Aorta (tissue), 5 donors: ENCODE measurements at regions not wholly inside any gene's neighbourhood (a gene's known extent, or its start where the extent isn't known, plus 50 kb on each side); places are given as distances from the start of the nearest gene placed in this dataset.

Experiments used
- ATAC-seq: fragments of 200-7000 bp; cut with Tn5 transposase; one replicate; pipeline ENCODE4 v1.9.1; 2022; ENCODE audit warnings: moderate library complexity; ENCODE audit not compliant: low FRiP score
- DNase-seq, 2 donors: peaks; one replicate each; pipeline ENCODE4 v3.0.0-alpha.2; 2020
- H3K27ac ChIP-seq, 2 donors: one replicate each; pipeline ENCODE4 v1.5.1; 2013; ENCODE audit warnings: low read length in 2 of 2, mild to moderate bottlenecking in 2 of 2, moderate library complexity in 2 of 2, control low read depth in 1 of 2, inconsistent platforms in 1 of 2, low read depth in 1 of 2
- H3K27me3 ChIP-seq, 2 donors: one replicate each; pipeline ENCODE4 v1.6.1; 2013; ENCODE audit warnings: control low read depth in 1 of 2, low read length in 1 of 2, mild to moderate bottlenecking in 1 of 2, moderate library complexity in 1 of 2; ENCODE audit not compliant: insufficient read depth in 2 of 2, control insufficient read depth in 1 of 2
- H3K36me3 ChIP-seq, 2 donors: one replicate each; pipeline ENCODE4 v1.6.1; 2013; ENCODE audit warnings: control low read depth in 1 of 2, low read length in 1 of 2, mild to moderate bottlenecking in 1 of 2; ENCODE audit not compliant: insufficient read depth in 2 of 2, control insufficient read depth in 1 of 2
- H3K4me1 ChIP-seq, 2 donors: one replicate each; pipeline ENCODE4 v1.6.1; 2013; ENCODE audit warnings: low read length in 2 of 2, control low read depth in 1 of 2, mild to moderate bottlenecking in 1 of 2, moderate library complexity in 1 of 2; ENCODE audit not compliant: insufficient read depth in 2 of 2, control insufficient read depth in 1 of 2
- H3K4me3 ChIP-seq, 2 donors: one replicate each; pipeline ENCODE4 v1.5.1; 2013; ENCODE audit warnings: low read length in 2 of 2, control low read depth in 1 of 2, mild to moderate bottlenecking in 1 of 2
- H3K9me3 ChIP-seq: one replicate; pipeline ENCODE4 v1.6.1; 2013; ENCODE audit warnings: mild to moderate bottlenecking, low read length; ENCODE audit not compliant: control insufficient read depth
- WGBS, 2 donors: extraction: QIAGEN DNeasy Blood & Tissue Kit; methylation state at CpG; one replicate each; pipeline ENCODE4 v1.1.7; 2013; 5-methylcytosine and 5-hydroxymethylcytosine counted together
- intact Hi-C, 2 donors: fragments of 100-400 bp; cut with DNase I; formaldehyde crosslinking; loops; one replicate each; pipeline versions ENCODE4 v1.14.2 to v1.15.0; 2022
- donor health status: healthy with polysubstance abuse.
- donor health status: Bipolar disorder and iron deficiency.
- donor health status: DM: no; HTN: no; CAD: no.
- donor health status: DM: no; HTN: no; CAD: no.
- donor health status: DM: yes; HTN: yes; CAD: no.

GRCh38 chr3:18572809-18573208 is 147.7 kb upstream of the SATB1 start:
- ATAC-seq (no peak), DNase-seq (no peak)
- Histone ChIP-seq H3K9me3 (no peaks in the 10 kb centered on the region), H3K27ac (no peak overlapping the region), H3K27me3 (peaks cover 0 to 2% of the 10 kb centered on the region in 2 donors), H3K4me3 (no peak overlapping the region), H3K36me3 (no peaks in the 10 kb centered on the region), H3K4me1 (no peaks in the 10 kb centered on the region)
- intact Hi-C loops: no loop called here

DNA sequence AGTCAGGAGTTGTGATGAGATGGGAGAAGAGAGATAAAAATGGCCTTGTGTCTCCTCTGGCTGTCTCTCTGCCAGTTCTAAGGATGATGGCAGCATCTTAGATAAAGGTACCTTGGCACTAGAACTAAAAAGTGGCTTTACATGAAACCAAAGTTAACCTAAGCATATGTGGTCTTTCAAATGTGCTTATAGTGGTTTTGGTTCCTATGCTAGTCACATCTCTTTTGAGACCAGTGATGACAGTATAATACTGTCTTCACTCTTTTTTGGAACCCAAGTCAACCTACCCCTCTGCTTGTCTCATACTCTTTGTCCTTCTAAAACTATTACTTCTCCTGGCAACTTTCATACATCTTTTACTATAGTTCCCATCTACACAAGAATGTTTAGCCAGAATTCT is 142.2 kb upstream of the SATB1 start:
- intact Hi-C loops: no loop called here
- H3K27ac ChIP-seq: no peak overlapping the region
- DNase-seq: no peak
- no peak for ATAC-seq
- H3K36me3 ChIP-seq: no peaks in the 10 kb centered on the region
- no peak overlapping the region for H3K4me3 ChIP-seq
- H3K4me1 ChIP-seq: no peaks in the 10 kb centered on the region
- H3K27me3 ChIP-seq: no peaks in the 10 kb centered on the region
- no peaks in the 10 kb centered on the region for H3K9me3 ChIP-seq

DNA sequence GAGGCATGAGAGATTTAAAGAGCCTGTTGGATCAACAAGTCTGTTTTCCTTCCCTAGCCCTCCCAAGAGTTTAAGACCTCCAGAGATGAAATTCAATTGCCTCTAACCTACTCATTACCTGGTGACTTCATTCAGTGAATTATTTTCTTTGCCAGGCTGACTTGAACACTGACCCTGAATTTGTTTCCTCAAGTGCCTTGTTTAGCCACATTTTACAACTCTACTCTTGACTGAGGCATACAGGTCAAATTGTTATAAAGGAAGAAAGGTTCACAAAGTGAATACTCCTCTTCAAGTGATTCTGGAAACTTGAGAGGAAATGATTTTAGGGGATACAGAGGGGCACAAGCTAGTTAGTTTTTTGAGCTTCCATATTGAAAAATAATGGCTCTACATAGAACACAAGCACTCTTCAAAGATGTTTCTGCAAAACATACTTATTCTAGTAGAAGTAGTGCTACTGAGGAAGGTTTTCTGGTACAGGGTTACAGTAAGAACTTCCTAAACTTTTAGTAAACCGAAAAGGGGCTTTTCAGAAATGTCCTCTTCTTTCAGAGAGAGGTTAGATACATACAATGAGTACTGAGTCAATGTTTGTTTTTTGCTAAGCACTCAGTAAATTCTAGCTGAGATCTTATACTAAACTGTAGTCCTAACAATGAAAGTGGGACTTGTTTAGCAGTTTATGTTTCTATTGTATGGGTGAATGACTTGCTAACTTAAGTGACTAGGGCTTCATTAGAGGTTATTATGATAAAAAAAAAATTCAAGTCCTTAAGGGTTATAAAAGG is 137.4 kb upstream of the SATB1 start:
- Histone ChIP-seq H3K36me3 (no peaks in the 10 kb centered on the region), H3K9me3 (no peaks in the 10 kb centered on the region), H3K27ac (no peak overlapping the region), H3K4me3 (no peak overlapping the region), H3K27me3 (peaks cover 0 to 2% of the 10 kb centered on the region in 2 donors), H3K4me1 (no peaks in the 10 kb centered on the region)
- intact Hi-C loops: no loop called here
- WGBS, 2 donors: 77 to 81% methylated on average over 1 of the region's 1 CpG
- DNase-seq (no peak), ATAC-seq (no peak)

- H3K4me1 ChIP-seq: no peaks in the 10 kb centered on the region
- peaks cover 0 to 2% of the 10 kb centered on the region in 2 donors for H3K27me3 ChIP-seq
- 8 to 10% methylated on average over 5 of the region's 5 CpGs for WGBS, 2 donors
- no peaks in the 10 kb centered on the region for H3K9me3 ChIP-seq
- H3K4me3 ChIP-seq: no peak overlapping the region
- no peak overlapping the region for H3K27ac ChIP-seq
- intact Hi-C loops: loop anchor here (5.0 kb wide), 1 partner anchor 433 kb away; no protein-coding TSS in a partner anchor
- ATAC-seq (peak; percentile 50), DNase-seq (no peak)
- no peaks in the 10 kb centered on the region for H3K36me3 ChIP-seq
Observed at GRCh38 chr3:18559331-18559842, 134.2 kb upstream of the SATB1 start.

DNA sequence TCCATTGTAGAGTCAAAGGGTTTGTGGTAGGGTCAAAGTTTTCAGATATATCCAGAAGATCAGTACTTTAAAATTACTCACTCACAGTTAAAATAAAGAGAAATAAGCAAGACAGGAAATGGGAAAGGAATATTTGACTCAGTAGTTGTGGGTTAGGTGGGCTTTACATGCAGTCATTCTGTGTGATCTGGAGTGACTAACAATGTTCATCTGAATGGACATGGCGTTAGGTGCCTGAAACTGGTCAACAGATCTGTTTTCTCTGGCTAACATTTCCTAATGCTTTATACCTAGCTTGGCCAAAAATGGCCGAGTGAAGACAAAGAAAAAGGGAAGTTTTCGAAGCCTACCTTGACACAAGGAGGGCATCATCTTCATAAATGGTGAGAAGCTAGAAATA is 133.4 kb upstream of the SATB1 start:
- DNase-seq: no peak
- H3K4me1 ChIP-seq: no peaks in the 10 kb centered on the region
- no peaks in the 10 kb centered on the region for H3K36me3 ChIP-seq
- H3K27ac ChIP-seq: no peak overlapping the region
- H3K27me3 ChIP-seq: peaks cover 0 to 2% of the 10 kb centered on the region in 2 donors
- H3K4me3 ChIP-seq: no peak overlapping the region
- 70 to 83% methylated on average over 3 of the region's 3 CpGs for WGBS, 2 donors
- no peak for ATAC-seq
- no peaks in the 10 kb centered on the region for H3K9me3 ChIP-seq
- intact Hi-C loops: loop anchor here (5.0 kb wide), 1 partner anchor 434 kb away; no protein-coding TSS in a partner anchor

DNA sequence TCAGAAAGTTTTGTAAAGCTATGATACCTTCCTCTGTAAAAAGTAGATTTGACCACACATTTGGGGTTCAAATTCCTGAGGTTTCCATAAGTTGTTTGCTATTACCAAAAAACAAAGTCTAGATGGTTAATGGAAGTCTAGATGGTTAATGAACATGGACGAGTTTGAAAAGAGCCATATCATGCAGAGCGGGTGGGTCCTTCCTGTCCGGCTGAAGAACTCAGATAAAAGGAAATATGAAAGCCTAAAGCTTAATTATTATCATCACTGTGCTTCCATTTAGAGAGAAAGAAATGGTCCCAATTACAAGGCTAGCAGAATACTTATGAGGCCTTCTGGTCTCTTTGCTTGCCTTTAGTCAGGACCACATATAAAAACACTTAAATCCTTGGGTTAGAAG is 132.1 kb upstream of the SATB1 start:
- intact Hi-C loops: loop anchor here (5.0 kb wide), 1 partner anchor 435 kb away; no protein-coding TSS in a partner anchor
- no peak for DNase-seq
- Histone ChIP-seq H3K27ac (no peak overlapping the region), H3K27me3 (peaks cover 0 to 2% of the 10 kb centered on the region in 2 donors), H3K9me3 (no peaks in the 10 kb centered on the region), H3K36me3 (no peaks in the 10 kb centered on the region), H3K4me3 (no peak overlapping the region), H3K4me1 (no peaks in the 10 kb centered on the region)
- no peak for ATAC-seq
- WGBS, 2 donors: 71 to 76% methylated on average over 3 of the region's 3 CpGs

- intact Hi-C loops: loop anchor here (5.0 kb wide), 1 partner anchor 436 kb away; no protein-coding TSS in a partner anchor
- peaks cover 0 to 2% of the 10 kb centered on the region in 2 donors for H3K27me3 ChIP-seq
- DNase-seq (peak in 1 of 2 donors; percentile 38), ATAC-seq (no peak)
- 51 to 58% methylated on average over 4 of the region's 4 CpGs for WGBS, 2 donors
- no peak overlapping the region for H3K4me3 ChIP-seq
- no peaks in the 10 kb centered on the region for H3K9me3 ChIP-seq
- no peaks in the 10 kb centered on the region for H3K4me1 ChIP-seq
- no peaks in the 10 kb centered on the region for H3K36me3 ChIP-seq
- H3K27ac ChIP-seq: no peak overlapping the region
Observed at GRCh38 chr3:18556503-18557135, 131.5 kb upstream of the SATB1 start.

- Histone ChIP-seq H3K4me3 (no peak overlapping the region), H3K4me1 (no peaks in the 10 kb centered on the region), H3K27me3 (peaks cover 0 to 2% of the 10 kb centered on the region in 2 donors), H3K36me3 (no peaks in the 10 kb centered on the region), H3K27ac (no peak overlapping the region), H3K9me3 (no peaks in the 10 kb centered on the region)
- intact Hi-C loops: loop anchor here (5.0 kb wide), 1 partner anchor 436 kb away; no protein-coding TSS in a partner anchor
- WGBS, 2 donors: 69 to 77% methylated on average over 3 of the region's 3 CpGs
- no peak for DNase-seq
- no peak for ATAC-seq
Observed at GRCh38 chr3:18556001-18556408, 130.9 kb upstream of the SATB1 start.
